ENCODE measurements at regions not wholly inside any gene's neighbourhood (a gene's known extent, or its start where the extent isn't known, plus 50 kb on each side); places are given as distances from the start of the nearest gene placed in this dataset.

- Histone ChIP-seq H3K4me1 (ENCODE audit: control insufficient read depth in 4 of 4, insufficient read depth in 4 of 4, low read length in 3 of 4) (peaks cover 0 to 5% (median 4%) of the 10 kb centered on the region in 4 donors), H3K4me3 (ENCODE audit: low read depth in 1 of 3, low read length in 3 of 3) (no peak overlapping the region), H3K9ac (ENCODE audit: low read depth in 1 of 2, low read length in 2 of 2) (no peak overlapping the region), H3K36me3 (ENCODE audit: control insufficient read depth in 4 of 4, insufficient read depth in 3 of 4, low read depth in 1 of 4, low read length in 3 of 4) (peaks cover 0 to 1% (median 0%) of the 10 kb centered on the region in 4 donors), H3K27ac (ENCODE audit: low read depth in 1 of 2, low read length in 2 of 2) (no peak overlapping the region), H3K27me3 (ENCODE audit: control insufficient read depth in 4 of 4, insufficient read depth in 4 of 4, low read length in 3 of 4) (no peaks in the 10 kb centered on the region), H3K9me3 (ENCODE audit: control insufficient read depth in 4 of 4, low read length in 3 of 4) (no peaks in the 10 kb centered on the region)
- TF ChIP-seq JUND (IDR thresholded peaks at IDR 0.05) (no peak), HNF4G (IDR thresholded peaks at IDR 0.05) (no peak), NR2F2 (IDR thresholded peaks at IDR 0.05) (no peak), RXRA (IDR thresholded peaks at IDR 0.05) (no peak), TAF1 (conservative IDR thresholded peaks at IDR 0.05) (no peak), EGR1 (IDR thresholded peaks at IDR 0.05; ENCODE audit: low read depth in 2 of 2) (no peak), RAD21 (IDR thresholded peaks at IDR 0.05) (no peak), ZBTB33 (IDR thresholded peaks at IDR 0.05) (no peak), GABPA (IDR thresholded peaks at IDR 0.05 in 1 of 2, conservative IDR thresholded peaks at IDR 0.05 in 1 of 2) (no peak)
- no peak for DNase-seq (ENCODE audit: low spot score)
- 97% methylated on average over 2 of the region's 2 CpGs for WGBS
These were observed 86.5 kb downstream of the HAUS1 start for GRCh38 chr18:46190667-46191066.

GRCh38 chr18:46196627-46197243, 92.5 kb downstream of the HAUS1 start:
- no peak for TF ChIP-seq HNF4A (conservative IDR thresholded peaks at IDR 0.05)
- no peak for TF ChIP-seq MAX (IDR thresholded peaks at IDR 0.05)
- TF ChIP-seq RAD21 (IDR thresholded peaks at IDR 0.05), result no peak
- TF ChIP-seq JUND (IDR thresholded peaks at IDR 0.05), result no peak
- TF ChIP-seq EGR1 (IDR thresholded peaks at IDR 0.05; ENCODE audit: low read depth in 2 of 2), result no peak
- no peak for TF ChIP-seq FOXA1 (IDR thresholded peaks at IDR 0.05)
- TF ChIP-seq YY1 (IDR thresholded peaks at IDR 0.05), result no peak
- no peak for TF ChIP-seq NR2F2 (IDR thresholded peaks at IDR 0.05)
- TF ChIP-seq RXRA (IDR thresholded peaks at IDR 0.05), result no peak
- no peak for TF ChIP-seq ATF3 (IDR thresholded peaks at IDR 0.05)
- TF ChIP-seq CTCF (IDR thresholded peaks at IDR 0.05; ENCODE audit: low read depth, low read length, missing input control), result no peak
- TF ChIP-seq HNF4G (IDR thresholded peaks at IDR 0.05), result no peak
- TF ChIP-seq REST (IDR thresholded peaks at IDR 0.05), result no peak
- TF ChIP-seq SP1 (IDR thresholded peaks at IDR 0.05), result no peak
- TF ChIP-seq TAF1 (conservative IDR thresholded peaks at IDR 0.05), result no peak
- no peak for TF ChIP-seq GABPA (IDR thresholded peaks at IDR 0.05 in 1 of 2, conservative IDR thresholded peaks at IDR 0.05 in 1 of 2)
- TF ChIP-seq ZBTB33 (IDR thresholded peaks at IDR 0.05), result no peak
- no peak for TF ChIP-seq FOXA2 (IDR thresholded peaks at IDR 0.05)
- Histone ChIP-seq H3K9me3 (ENCODE audit: control insufficient read depth in 4 of 4, low read length in 3 of 4) (no peaks in the 10 kb centered on the region), H3K4me1 (ENCODE audit: control insufficient read depth in 4 of 4, insufficient read depth in 4 of 4, low read length in 3 of 4) (peaks cover 3 to 9% (median 5%) of the 10 kb centered on the region in 4 donors), H3K27ac (ENCODE audit: low read depth in 1 of 2, low read length in 2 of 2) (no peak overlapping the region), H3K27me3 (ENCODE audit: control insufficient read depth in 4 of 4, insufficient read depth in 4 of 4, low read length in 3 of 4) (no peaks in the 10 kb centered on the region), H3K9ac (ENCODE audit: low read depth in 1 of 2, low read length in 2 of 2) (no peak overlapping the region), H3K4me3 (ENCODE audit: low read depth in 1 of 3, low read length in 3 of 3) (no peak overlapping the region), H3K36me3 (ENCODE audit: control insufficient read depth in 4 of 4, insufficient read depth in 3 of 4, low read depth in 1 of 4, low read length in 3 of 4) (no peaks in the 10 kb centered on the region)
- WGBS, result 87% methylated on average over 4 of the region's 4 CpGs
- DNase-seq (ENCODE audit: low spot score), result no peak

All from liver (tissue), 8 donors.